GM12875 (cell line): ENCODE measurements at regions not wholly inside any gene's neighbourhood (a gene's known extent, or its start where the extent isn't known, plus 50 kb on each side); places are given as distances from the start of the nearest gene placed in this dataset.

Source experiments
- H3K4me3 ChIP-seq: one replicate; pipeline ENCODE4 v1.5.1; 2011; ENCODE audit warnings: low read depth, low read length, control low read depth
- TF ChIP-seq, protein P1 (sequence below): IDR thresholded peaks from 2 replicates; pipeline ENCODE4 v1.5.1; 2011; ENCODE audit warnings: low read depth, mild to moderate bottlenecking, control low read depth, inconsistent platforms, low read length, moderate library complexity, borderline replicate concordance; ENCODE audit not compliant: insufficient read depth

DNA sequence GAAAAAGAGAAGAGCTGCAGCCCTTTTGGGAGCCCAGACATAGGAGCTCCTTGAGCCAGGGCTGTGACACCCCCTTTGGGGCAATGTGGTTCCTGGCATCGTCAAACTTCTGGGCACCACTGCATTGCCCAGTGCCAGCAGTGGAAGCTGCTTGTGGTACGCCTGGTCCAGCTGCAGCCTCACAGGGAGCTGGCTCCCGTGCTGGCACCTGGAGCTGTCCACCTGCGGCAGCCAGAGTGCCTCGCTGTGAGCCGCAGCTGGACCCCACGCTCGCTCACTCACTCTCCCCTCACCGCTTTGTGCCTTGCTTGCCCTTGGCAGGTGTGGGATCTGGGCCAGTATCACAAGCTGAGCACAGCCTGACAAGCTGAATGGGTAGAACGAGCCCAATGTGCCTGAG lies 1150.8 kb upstream of the CDH6 start:
- no peak overlapping the region for H3K4me3 ChIP-seq
- TF ChIP-seq, protein P1, sequence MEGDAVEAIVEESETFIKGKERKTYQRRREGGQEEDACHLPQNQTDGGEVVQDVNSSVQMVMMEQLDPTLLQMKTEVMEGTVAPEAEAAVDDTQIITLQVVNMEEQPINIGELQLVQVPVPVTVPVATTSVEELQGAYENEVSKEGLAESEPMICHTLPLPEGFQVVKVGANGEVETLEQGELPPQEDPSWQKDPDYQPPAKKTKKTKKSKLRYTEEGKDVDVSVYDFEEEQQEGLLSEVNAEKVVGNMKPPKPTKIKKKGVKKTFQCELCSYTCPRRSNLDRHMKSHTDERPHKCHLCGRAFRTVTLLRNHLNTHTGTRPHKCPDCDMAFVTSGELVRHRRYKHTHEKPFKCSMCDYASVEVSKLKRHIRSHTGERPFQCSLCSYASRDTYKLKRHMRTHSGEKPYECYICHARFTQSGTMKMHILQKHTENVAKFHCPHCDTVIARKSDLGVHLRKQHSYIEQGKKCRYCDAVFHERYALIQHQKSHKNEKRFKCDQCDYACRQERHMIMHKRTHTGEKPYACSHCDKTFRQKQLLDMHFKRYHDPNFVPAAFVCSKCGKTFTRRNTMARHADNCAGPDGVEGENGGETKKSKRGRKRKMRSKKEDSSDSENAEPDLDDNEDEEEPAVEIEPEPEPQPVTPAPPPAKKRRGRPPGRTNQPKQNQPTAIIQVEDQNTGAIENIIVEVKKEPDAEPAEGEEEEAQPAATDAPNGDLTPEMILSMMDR, result no peak

DNA sequence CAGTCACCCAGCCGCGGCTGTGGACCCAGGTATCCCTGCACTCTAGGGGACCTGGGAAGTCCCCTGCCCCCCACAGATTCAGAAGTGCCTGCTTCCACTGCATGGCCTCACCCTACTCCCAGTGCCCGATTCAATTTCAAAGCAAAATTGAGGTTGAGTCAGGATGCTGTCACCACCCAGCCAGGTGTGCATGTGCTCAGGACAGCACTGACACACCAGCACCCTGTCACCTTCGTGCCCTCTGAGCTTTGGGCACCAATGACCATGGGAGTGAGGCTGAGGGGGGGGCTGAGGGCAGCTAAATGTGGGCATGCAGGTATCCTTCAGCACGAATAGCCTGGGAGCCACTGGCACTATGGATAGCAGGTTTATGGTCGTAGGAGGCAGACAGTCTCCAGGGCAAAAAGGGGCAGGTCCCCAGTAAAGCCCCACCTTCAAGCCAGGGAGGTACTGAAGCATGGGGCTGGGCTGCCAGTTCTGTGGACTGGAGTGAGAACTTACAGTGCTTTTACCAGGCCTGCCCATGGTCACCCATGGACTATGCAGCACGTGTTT lies 1151.6 kb upstream of the CDH6 start:
- no peak overlapping the region for H3K4me3 ChIP-seq
- TF ChIP-seq, protein P1, result no peak

DNA sequence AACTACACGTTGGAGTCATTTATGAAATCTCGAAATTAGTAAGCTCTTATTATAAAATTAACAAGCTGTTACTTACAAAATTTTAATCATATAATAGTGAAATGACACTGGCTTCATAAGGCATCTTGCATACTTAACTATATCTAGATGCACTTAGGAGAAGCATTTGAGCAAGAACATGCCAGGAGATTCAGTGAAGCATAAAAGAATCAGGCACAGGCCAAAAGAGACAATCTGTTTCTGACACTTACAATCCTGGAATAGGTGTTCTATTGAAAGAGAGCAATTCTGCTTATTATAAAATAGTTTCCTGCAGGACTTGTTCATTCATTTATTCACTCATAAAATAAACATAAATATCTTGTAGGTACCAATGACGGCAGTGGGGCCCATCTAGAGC lies 1152.2 kb upstream of the CDH6 start:
- TF ChIP-seq, protein P1, result no peak
- no peak overlapping the region for H3K4me3 ChIP-seq

DNA sequence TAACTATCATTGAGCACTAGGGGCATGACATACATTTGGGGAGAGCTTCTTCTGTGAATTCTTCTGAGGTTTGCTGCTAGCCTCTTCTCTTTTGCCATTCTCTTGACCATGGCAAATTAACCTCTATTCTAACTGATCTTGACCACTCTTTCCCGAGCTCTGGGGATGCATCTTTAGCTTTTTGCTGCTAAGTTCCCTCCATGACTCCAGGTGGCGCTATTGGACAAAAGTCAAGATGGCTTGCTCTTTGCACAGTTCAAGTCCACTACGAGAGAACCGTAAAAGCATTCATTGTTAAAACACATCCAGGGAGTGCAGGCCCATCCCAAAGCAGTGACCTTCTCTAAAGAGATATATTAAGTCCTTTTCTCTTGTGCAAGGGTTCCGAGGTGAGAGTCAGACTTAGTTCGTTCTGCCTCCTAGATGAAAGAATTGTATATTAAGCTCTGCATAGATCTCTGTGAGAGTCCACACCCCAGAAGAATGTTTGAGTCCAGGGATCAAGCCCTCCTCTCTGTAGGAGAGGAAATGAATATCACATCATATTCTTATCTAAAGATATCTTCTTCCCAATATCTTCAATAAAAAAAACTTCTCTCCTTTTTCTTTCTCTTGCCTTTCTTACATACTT lies 1152.9 kb upstream of the CDH6 start:
- H3K4me3 ChIP-seq, result no peak overlapping the region
- TF ChIP-seq, protein P1, result peak; percentile 72

DNA sequence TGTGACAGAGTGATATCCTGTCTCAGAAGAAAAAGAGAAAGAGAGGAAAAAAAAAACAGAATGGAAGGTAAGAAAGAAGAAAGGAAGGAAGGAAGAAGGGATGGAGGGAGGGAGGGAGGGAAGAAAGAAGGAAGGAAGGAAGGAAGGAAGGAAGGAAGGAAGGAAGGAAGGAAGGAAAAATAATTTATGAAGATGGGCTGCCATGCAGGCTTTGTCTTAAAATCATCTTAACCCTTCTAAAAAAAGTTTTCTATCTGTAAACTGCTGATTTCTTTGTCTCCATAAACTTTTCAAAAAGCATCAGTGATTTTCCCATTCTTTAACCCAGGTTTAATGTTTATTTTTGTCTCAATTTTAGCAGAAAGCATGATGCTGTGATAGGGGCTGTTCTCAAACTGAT lies 1154.1 kb upstream of the CDH6 start:
- TF ChIP-seq, protein P1, result no peak
- H3K4me3 ChIP-seq, result no peak overlapping the region

DNA sequence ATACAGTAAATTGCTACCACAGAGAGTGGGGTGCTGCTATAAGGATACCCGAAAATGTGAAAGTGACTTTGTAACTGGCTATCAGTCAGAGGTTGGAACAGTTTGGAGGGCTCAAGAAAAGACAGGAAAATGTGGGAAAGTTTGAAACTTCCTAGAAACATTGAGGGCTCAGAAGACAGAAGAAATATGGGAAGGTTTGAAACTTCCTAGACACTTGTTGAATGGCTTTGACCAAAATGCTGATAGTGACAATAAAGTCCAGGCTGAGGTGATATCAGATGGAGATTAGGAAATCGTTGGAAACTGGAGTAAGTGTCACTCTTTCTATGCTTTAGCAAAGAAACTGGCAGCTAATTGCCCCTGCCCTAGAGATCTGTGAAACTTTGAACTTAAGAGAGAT lies 1158.6 kb upstream of the CDH6 start:
- TF ChIP-seq, protein P1, result no peak
- H3K4me3 ChIP-seq, result no peak overlapping the region

DNA sequence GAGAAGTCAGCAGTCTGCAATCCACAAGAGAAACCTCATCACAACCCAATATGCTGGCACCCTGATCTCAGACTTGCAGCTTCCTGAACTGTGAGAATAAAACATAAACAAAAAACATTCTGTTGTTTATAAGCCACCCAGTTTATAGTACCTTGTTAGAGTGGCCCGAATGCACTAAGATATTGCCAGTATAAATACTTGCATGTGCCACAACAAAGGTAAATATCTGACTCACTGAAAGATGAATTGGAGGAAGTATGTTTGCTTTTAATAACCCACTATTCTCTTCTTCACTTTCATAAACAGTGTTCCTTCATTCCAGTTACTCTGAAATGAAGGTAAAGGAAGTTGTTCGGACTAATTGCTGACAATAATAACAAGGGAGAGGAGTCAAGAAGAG lies 1163.4 kb upstream of the CDH6 start:
- TF ChIP-seq, protein P1, result no peak

More for the DNA sequence above, 1163.4 kb upstream of the CDH6 start:
- H3K4me3 ChIP-seq, result no peak overlapping the region
